GM20000 (cell line): ENCODE measurements at regions not wholly inside any gene's neighbourhood (a gene's known extent, or its start where the extent isn't known, plus 50 kb on each side); places are given as distances from the start of the nearest gene placed in this dataset.
"Not testable (repeated sequence)": the region's sequence is repeated elsewhere in the genome, so short reads cannot be mapped to it uniquely, and the experiment has no call there.

Experiments used
- DNase-seq: peaks from one replicate; pipeline ENCODE4 v3.0.0; 2012; ENCODE audit warnings: low spot score
- CTCF ChIP-seq: IDR thresholded peaks from 2 replicates; pipeline ENCODE4 v1.5.1; 2012; ENCODE audit warnings: mild to moderate bottlenecking, control low read depth; ENCODE audit errors: extremely low read depth, missing control alignments

GRCh38 chr7:27032839-27033238 is 63.0 kb downstream of the HOXA1 start:
- no peak for DNase-seq
- TF ChIP-seq CTCF = no peak

- no peak for TF ChIP-seq CTCF
- DNase-seq = peak; percentile 57
Measured at GRCh38 chr7:27031289-27032172, 64.3 kb downstream of the HOXA1 start.

GRCh38 chr7:27030393-27031050 is 65.3 kb downstream of the HOXA1 start:
- no peak for DNase-seq
- TF ChIP-seq CTCF = no peak

- TF ChIP-seq CTCF = no peak
Measured at GRCh38 chr7:27025270-27025669, 70.5 kb downstream of the HOXA1 start.

GRCh38 chr7:27010068-27010467 is 85.7 kb downstream of the HOXA1 start:
- no peak for TF ChIP-seq CTCF
- no peak for DNase-seq

More at GRCh38 chr7:27025270-27025669, 70.5 kb downstream of the HOXA1 start:
- DNase-seq = no peak

GRCh38 chr7:27000496-27000895 is 95.3 kb downstream of the HOXA1 start:
- no peak for DNase-seq
- no peak for TF ChIP-seq CTCF

- not testable (repeated sequence) for DNase-seq
Measured at GRCh38 chr7:26998284-26998683, 97.5 kb downstream of the HOXA1 start.
